ENCODE measurements at regions not wholly inside any gene's neighbourhood (a gene's known extent, or its start where the extent isn't known, plus 50 kb on each side); places are given as distances from the start of the nearest gene placed in this dataset.

DNA sequence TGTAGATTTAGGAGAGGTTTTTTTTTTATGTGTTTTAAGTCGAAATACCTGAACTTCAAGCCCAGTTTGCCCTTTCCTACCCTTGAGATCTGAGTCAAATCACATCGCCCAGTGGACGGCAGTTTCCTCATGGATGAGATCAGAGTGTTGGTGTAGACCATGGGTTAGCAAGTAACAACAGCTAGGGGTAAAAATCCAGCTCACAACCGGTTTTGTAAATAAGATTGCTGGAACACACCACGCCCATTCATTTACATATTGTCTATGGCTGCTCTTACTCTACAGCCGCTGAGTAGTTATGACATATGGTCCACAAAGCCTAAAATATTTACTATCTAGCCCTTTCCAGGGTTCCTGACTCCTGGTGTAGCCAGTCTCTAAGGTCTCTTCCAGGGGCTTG, 158.5 kb upstream of the PLEKHG7 start:
- peak overlapping the region in 1 of 2 donors; percentile 64 for H3K27ac ChIP-seq (ENCODE audit: low read depth in 2 of 2, low read length in 1 of 2)
- H3K4me3 ChIP-seq (ENCODE audit: low read depth in 1 of 2, low read length in 2 of 2): no peak overlapping the region
- 59 to 75% methylated on average over 6 of the region's 6 CpGs for WGBS, 2 donors
- H3K27me3 ChIP-seq (ENCODE audit: control insufficient read depth in 1 of 2, insufficient read depth in 2 of 2, low read length in 2 of 2): no peaks in the 10 kb centered on the region
- H3K36me3 ChIP-seq (ENCODE audit: control insufficient read depth in 2 of 2, insufficient read depth in 2 of 2, low read length in 1 of 2): no peaks in the 10 kb centered on the region
- peaks cover 0 to 6% of the 10 kb centered on the region in 2 donors for H3K4me1 ChIP-seq (ENCODE audit: control insufficient read depth in 2 of 2, insufficient read depth in 2 of 2, low read length in 1 of 2)
- no peaks in the 10 kb centered on the region for H3K9me3 ChIP-seq (ENCODE audit: control insufficient read depth in 2 of 2, insufficient read depth in 1 of 2, low read depth in 1 of 2, low read length in 1 of 2)

DNA sequence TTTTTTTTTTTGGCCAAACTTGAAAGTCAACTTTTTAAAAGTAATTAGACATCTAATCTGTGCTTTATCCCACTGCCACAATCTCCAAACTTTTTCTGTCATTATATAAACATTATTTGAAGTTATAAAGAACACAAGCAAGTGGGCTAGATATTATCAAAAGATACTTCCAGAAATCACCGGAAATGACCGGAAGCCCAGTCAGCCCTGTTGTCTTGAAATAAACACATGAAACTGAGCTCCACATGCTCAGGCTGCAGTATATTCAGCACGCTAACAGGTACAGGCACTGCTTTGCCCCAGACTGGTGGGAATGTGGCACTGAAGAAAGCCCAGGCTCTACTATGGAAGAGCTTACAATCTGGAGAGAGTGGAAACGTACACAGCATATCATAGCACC, 158.9 kb upstream of the PLEKHG7 start:
- H3K27ac ChIP-seq (ENCODE audit: low read depth in 2 of 2, low read length in 1 of 2): peak overlapping the region; percentile 66 to 92
- 42 to 44% methylated on average over 4 of the region's 4 CpGs for WGBS, 2 donors

DNA sequence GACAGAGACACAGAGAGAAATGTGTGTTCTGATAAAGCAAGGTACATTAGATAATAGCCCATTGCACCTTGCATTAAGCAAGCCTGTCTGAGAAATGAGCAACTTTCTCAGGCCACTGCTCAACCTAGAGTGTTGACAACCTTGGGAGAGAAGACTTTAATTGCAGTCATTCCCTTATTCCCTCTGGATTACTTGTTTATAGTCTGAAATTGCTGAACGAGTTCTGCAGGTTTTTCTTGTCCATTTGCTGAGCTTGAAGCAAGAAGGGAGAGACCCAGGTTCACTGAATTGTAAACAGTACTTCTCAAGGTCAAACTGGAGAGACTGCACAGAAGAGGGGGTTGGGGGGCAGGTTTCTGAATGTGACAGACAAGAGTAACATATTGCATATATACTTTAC, 159.4 kb upstream of the PLEKHG7 start:
- Histone ChIP-seq H3K27ac (ENCODE audit: low read depth in 2 of 2, low read length in 1 of 2) (peak overlapping the region; percentile 37 to 65), H3K9me3 (ENCODE audit: control insufficient read depth in 2 of 2, insufficient read depth in 1 of 2, low read depth in 1 of 2, low read length in 1 of 2) (no peaks in the 10 kb centered on the region), H3K4me1 (ENCODE audit: control insufficient read depth in 2 of 2, insufficient read depth in 2 of 2, low read length in 1 of 2) (peaks cover 0 to 6% of the 10 kb centered on the region in 2 donors), H3K36me3 (ENCODE audit: control insufficient read depth in 2 of 2, insufficient read depth in 2 of 2, low read length in 1 of 2) (no peaks in the 10 kb centered on the region), H3K27me3 (ENCODE audit: control insufficient read depth in 1 of 2, insufficient read depth in 2 of 2, low read length in 2 of 2) (no peaks in the 10 kb centered on the region), H3K4me3 (ENCODE audit: low read depth in 1 of 2, low read length in 2 of 2) (no peak overlapping the region)
- WGBS, 2 donors: 4 to 8% methylated on average over 1 of the region's 1 CpG

More for the DNA sequence above, 158.9 kb upstream of the PLEKHG7 start:
- Histone ChIP-seq H3K36me3 (ENCODE audit: control insufficient read depth in 2 of 2, insufficient read depth in 2 of 2, low read length in 1 of 2) (no peaks in the 10 kb centered on the region), H3K4me1 (ENCODE audit: control insufficient read depth in 2 of 2, insufficient read depth in 2 of 2, low read length in 1 of 2) (peaks cover 0 to 6% of the 10 kb centered on the region in 2 donors), H3K9me3 (ENCODE audit: control insufficient read depth in 2 of 2, insufficient read depth in 1 of 2, low read depth in 1 of 2, low read length in 1 of 2) (no peaks in the 10 kb centered on the region), H3K4me3 (ENCODE audit: low read depth in 1 of 2, low read length in 2 of 2) (no peak overlapping the region), H3K27me3 (ENCODE audit: control insufficient read depth in 1 of 2, insufficient read depth in 2 of 2, low read length in 2 of 2) (no peaks in the 10 kb centered on the region)

DNA sequence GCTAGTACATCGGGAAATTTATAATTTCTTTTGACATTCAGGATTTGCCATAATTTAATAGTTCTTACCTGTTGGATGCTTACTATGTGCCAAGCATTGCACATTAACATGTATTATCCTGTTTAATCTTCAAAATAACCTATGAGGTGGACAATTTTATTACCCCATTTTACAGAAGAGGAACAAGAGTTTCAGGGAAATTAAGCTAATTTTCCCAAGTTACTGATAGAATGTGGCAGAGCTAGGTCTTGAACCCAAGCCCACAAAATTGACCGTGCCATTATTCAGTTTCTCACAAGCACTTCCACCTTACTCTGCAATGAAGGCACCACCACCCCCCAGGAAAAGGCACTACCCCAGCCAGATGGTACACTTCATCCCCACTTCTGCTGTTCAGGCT, 161.1 kb upstream of the PLEKHG7 start:
- H3K27ac ChIP-seq (ENCODE audit: low read depth in 2 of 2, low read length in 1 of 2): no peak overlapping the region
- no peaks in the 10 kb centered on the region for H3K36me3 ChIP-seq (ENCODE audit: control insufficient read depth in 2 of 2, insufficient read depth in 2 of 2, low read length in 1 of 2)
- no peaks in the 10 kb centered on the region for H3K27me3 ChIP-seq (ENCODE audit: control insufficient read depth in 1 of 2, insufficient read depth in 2 of 2, low read length in 2 of 2)
- no peaks in the 10 kb centered on the region for H3K9me3 ChIP-seq (ENCODE audit: control insufficient read depth in 2 of 2, insufficient read depth in 1 of 2, low read depth in 1 of 2, low read length in 1 of 2)
- 92 to 94% methylated on average over 2 of the region's 2 CpGs for WGBS, 2 donors
- H3K4me3 ChIP-seq (ENCODE audit: low read depth in 1 of 2, low read length in 2 of 2): no peak overlapping the region
- peaks cover 0 to 6% of the 10 kb centered on the region in 2 donors for H3K4me1 ChIP-seq (ENCODE audit: control insufficient read depth in 2 of 2, insufficient read depth in 2 of 2, low read length in 1 of 2)

DNA sequence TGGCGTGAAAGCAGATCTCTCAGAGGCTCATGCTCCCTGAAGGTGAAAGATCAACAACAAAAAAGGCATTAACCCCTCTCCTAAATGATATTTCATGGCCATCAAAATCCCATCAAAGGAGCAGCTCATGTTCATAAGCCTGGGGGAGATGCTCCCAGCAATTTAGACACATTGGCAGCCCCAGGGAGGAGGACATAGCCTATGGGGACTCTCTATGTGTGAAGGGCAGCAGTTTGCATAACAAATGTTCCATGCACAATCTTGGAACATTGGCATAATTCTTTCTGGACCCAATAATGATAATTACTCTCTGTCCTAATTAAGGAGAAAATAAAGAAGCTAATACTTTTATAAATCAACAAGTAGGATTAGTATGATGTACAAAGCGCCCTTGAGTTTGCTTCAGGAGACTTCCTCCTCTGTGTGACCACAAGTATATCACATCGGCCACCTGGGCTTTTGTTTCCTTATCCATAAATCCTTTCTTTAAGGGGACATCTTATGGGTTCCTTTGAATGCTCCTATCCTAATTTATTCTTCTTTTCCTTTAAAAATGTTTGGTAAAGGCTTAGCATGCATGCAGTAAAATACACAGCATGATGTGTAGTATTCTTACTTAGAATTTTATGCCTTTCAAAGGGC, 161.9 kb upstream of the PLEKHG7 start:
- Histone ChIP-seq H3K36me3 (ENCODE audit: control insufficient read depth in 2 of 2, insufficient read depth in 2 of 2, low read length in 1 of 2) (no peaks in the 10 kb centered on the region), H3K9me3 (ENCODE audit: control insufficient read depth in 2 of 2, insufficient read depth in 1 of 2, low read depth in 1 of 2, low read length in 1 of 2) (no peaks in the 10 kb centered on the region), H3K4me1 (ENCODE audit: control insufficient read depth in 2 of 2, insufficient read depth in 2 of 2, low read length in 1 of 2) (peaks cover 0 to 6% of the 10 kb centered on the region in 2 donors), H3K4me3 (ENCODE audit: low read depth in 1 of 2, low read length in 2 of 2) (no peak overlapping the region), H3K27me3 (ENCODE audit: control insufficient read depth in 1 of 2, insufficient read depth in 2 of 2, low read length in 2 of 2) (no peaks in the 10 kb centered on the region), H3K27ac (ENCODE audit: low read depth in 2 of 2, low read length in 1 of 2) (peak overlapping the region in 1 of 2 donors; percentile 16)
- 81 to 87% methylated on average over 3 of the region's 3 CpGs for WGBS, 2 donors

DNA sequence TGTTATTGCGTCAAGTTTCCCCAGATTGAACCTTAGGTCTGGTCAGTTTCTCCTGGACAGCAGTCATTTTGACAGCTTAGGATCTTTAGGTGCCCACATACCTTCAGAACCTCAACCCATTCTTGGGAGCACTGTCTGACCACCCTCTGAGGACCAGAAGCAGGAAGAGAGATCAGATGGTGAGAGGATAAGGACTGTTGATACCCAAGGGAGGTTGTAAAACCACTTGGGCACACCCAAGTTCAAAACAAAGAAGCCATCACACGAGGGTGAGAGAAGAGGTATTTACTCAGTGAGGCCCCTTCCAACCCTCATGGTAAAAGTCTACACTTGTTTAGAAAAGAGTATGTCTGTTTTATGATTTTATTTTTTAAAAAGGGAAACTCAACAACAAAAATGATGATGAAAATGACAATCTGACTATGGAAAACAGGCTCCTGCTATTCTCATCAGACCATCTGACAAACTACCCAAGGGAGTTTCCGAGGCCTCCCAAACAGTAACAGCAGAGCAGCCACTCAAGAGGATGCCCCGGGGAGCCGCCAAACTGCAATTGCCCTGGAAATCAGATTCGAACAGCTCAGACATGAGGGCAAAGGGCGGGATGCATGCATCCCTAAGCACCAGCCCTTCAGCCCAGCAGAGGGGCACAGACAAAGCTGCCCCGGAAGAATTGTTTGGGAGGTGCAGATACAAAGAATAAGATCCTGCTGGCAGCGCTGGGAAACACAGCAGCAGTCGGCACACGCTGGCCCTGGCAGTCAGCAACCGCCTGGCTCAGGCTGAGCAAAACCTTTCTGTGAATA, 162.6 kb upstream of the PLEKHG7 start:
- H3K27ac ChIP-seq (ENCODE audit: low read depth in 2 of 2, low read length in 1 of 2): peak overlapping the region in 1 of 2 donors; percentile 16
- H3K9me3 ChIP-seq (ENCODE audit: control insufficient read depth in 2 of 2, insufficient read depth in 1 of 2, low read depth in 1 of 2, low read length in 1 of 2): no peaks in the 10 kb centered on the region
- H3K27me3 ChIP-seq (ENCODE audit: control insufficient read depth in 1 of 2, insufficient read depth in 2 of 2, low read length in 2 of 2): no peaks in the 10 kb centered on the region
- H3K36me3 ChIP-seq (ENCODE audit: control insufficient read depth in 2 of 2, insufficient read depth in 2 of 2, low read length in 1 of 2): no peaks in the 10 kb centered on the region
- WGBS, 2 donors: 59 to 65% methylated on average over 12 of the region's 12 CpGs
- H3K4me3 ChIP-seq (ENCODE audit: low read depth in 1 of 2, low read length in 2 of 2): no peak overlapping the region
- peaks cover 0 to 6% of the 10 kb centered on the region in 2 donors for H3K4me1 ChIP-seq (ENCODE audit: control insufficient read depth in 2 of 2, insufficient read depth in 2 of 2, low read length in 1 of 2)

DNA sequence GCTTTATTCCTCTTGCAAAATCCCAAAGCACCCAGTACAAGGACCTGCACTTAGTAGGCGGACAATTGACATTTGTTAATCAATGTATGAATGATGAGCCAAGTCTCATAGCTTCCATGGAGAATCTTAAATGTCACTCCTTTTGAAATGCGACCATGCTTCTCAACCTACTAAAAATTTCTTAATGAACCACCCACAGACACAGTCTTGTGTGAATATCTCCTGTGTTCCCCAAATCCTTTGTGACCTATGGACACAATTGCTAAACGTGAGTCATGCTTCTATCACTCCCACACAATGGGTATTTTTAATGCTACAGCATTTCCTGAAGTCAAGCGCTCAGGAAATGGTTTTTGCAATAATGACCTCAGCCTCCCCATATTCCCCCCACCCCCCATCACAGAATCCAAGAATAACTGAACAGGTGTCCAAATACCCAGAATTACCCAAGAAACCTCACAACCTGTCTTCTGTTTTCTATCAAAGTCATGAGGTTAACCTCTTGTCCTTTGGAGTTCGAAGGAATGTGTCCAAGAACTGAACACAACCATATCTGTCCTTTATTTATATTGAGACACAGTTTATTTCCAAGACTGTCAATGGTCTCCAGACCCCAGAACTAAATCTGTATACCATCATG, 163.6 kb upstream of the PLEKHG7 start:
- peaks cover 0 to 6% of the 10 kb centered on the region in 2 donors for H3K4me1 ChIP-seq (ENCODE audit: control insufficient read depth in 2 of 2, insufficient read depth in 2 of 2, low read length in 1 of 2)
- H3K27ac ChIP-seq (ENCODE audit: low read depth in 2 of 2, low read length in 1 of 2): peak overlapping the region; percentile 3 to 46

DNA sequence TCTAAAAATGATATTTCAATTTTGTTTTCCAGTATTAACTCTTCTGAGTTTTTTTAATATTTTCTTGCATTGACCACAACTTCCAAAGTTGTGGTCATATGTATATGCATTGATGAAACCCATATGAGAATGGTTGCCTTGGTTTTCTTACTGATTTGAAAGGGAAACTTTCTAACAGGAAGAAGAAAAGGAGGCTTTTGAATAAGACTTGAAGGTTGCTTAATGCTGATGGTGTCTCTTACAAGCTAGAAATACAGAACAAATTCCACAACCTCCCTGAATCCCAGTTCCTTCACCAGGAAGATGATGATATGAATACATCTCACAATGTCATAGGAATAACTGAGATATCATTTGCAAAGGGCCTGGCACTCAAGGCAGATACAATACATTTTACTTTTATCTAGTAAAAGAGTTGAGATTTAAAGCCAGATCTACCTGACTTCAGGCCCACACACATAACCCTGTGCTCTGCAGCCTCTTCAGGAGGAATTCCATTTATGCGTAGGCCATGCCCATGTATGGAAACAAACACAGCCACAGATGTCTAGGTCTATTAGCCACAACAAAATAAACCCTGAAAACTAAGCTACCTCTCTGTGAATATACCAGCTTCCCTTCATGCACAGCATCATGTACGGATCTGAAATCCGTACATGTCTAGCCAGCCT, 165.4 kb upstream of the PLEKHG7 start:
- no peak overlapping the region for H3K4me3 ChIP-seq (ENCODE audit: low read depth in 1 of 2, low read length in 2 of 2)
- 92 to 94% methylated on average over 3 of the region's 3 CpGs for WGBS, 2 donors
- H3K27ac ChIP-seq (ENCODE audit: low read depth in 2 of 2, low read length in 1 of 2): no peak overlapping the region
- H3K27me3 ChIP-seq (ENCODE audit: control insufficient read depth in 1 of 2, insufficient read depth in 2 of 2, low read length in 2 of 2): no peaks in the 10 kb centered on the region
- no peaks in the 10 kb centered on the region for H3K9me3 ChIP-seq (ENCODE audit: control insufficient read depth in 2 of 2, insufficient read depth in 1 of 2, low read depth in 1 of 2, low read length in 1 of 2)
- H3K36me3 ChIP-seq (ENCODE audit: control insufficient read depth in 2 of 2, insufficient read depth in 2 of 2, low read length in 1 of 2): no peaks in the 10 kb centered on the region
- peaks cover 0 to 4% of the 10 kb centered on the region in 2 donors for H3K4me1 ChIP-seq (ENCODE audit: control insufficient read depth in 2 of 2, insufficient read depth in 2 of 2, low read length in 1 of 2)

More for the DNA sequence above, 163.6 kb upstream of the PLEKHG7 start:
- H3K36me3 ChIP-seq (ENCODE audit: control insufficient read depth in 2 of 2, insufficient read depth in 2 of 2, low read length in 1 of 2): no peaks in the 10 kb centered on the region
- H3K27me3 ChIP-seq (ENCODE audit: control insufficient read depth in 1 of 2, insufficient read depth in 2 of 2, low read length in 2 of 2): no peaks in the 10 kb centered on the region
- WGBS, 2 donors: 39 to 42% methylated on average over 5 of the region's 5 CpGs
- H3K4me3 ChIP-seq (ENCODE audit: low read depth in 1 of 2, low read length in 2 of 2): no peak overlapping the region
- no peaks in the 10 kb centered on the region for H3K9me3 ChIP-seq (ENCODE audit: control insufficient read depth in 2 of 2, insufficient read depth in 1 of 2, low read depth in 1 of 2, low read length in 1 of 2)

DNA sequence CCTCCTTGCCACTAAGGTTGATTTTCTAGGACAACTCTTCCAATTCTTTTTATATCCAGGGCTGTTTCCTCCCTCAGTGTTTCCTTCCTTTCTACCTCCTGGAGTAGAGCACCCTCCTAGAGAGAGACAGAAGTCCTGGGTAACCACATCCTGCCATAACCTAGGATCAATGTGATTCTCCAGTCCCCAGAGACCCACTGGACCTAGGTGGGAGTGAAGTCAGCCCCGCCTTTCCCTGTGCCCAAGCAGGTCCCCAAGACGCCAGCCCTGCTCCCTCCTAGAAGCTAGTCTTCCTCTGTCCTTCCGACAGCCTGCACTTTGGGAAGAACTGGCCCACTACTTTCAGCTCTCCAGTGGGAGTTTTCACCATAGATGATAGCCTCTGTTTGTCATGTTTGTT, 166.8 kb upstream of the PLEKHG7 start:
- Histone ChIP-seq H3K27me3 (ENCODE audit: control insufficient read depth in 1 of 2, insufficient read depth in 2 of 2, low read length in 2 of 2) (no peaks in the 10 kb centered on the region), H3K36me3 (ENCODE audit: control insufficient read depth in 2 of 2, insufficient read depth in 2 of 2, low read length in 1 of 2) (no peaks in the 10 kb centered on the region), H3K9me3 (ENCODE audit: control insufficient read depth in 2 of 2, insufficient read depth in 1 of 2, low read depth in 1 of 2, low read length in 1 of 2) (no peaks in the 10 kb centered on the region), H3K4me1 (ENCODE audit: control insufficient read depth in 2 of 2, insufficient read depth in 2 of 2, low read length in 1 of 2) (peaks cover 0 to 4% of the 10 kb centered on the region in 2 donors), H3K4me3 (ENCODE audit: low read depth in 1 of 2, low read length in 2 of 2) (no peak overlapping the region), H3K27ac (ENCODE audit: low read depth in 2 of 2, low read length in 1 of 2) (no peak overlapping the region)
- WGBS, 2 donors: 96 to 97% methylated on average over 3 of the region's 3 CpGs
